Calu3 (cell line): ENCODE measurements at regions not wholly inside any gene's neighbourhood (a gene's known extent, or its start where the extent isn't known, plus 50 kb on each side); places are given as distances from the start of the nearest gene placed in this dataset.

Source experiments
- BruUV-seq: library from RNA; stranded (reverse); fragments of 400-500 nt; replicated peaks from 2 replicates; lab custom pipeline; 2021; lab: Mats Ljungman, UMichigan
- CTCF ChIA-PET: fragments of 300-600 bp; sonication (Branson Sonifier 250); formaldehyde crosslinking; loops from one replicate; lab custom pipeline; 2022; ENCODE audit warnings: antibody characterized with exemption; lab: Charles Lee
- DNase-seq: peaks from one replicate; pipeline ENCODE4 v3.0.0; 2022
- H3K27ac Mint-ChIP-seq: one replicate; pipeline ENCODE4 v1.8.0; 2022; ENCODE audit warnings: mixed read lengths; ENCODE audit not compliant: unreplicated experiment
- H3K27me3 Mint-ChIP-seq: one replicate; pipeline ENCODE4 v1.8.0; 2022; ENCODE audit warnings: mixed read lengths; ENCODE audit not compliant: unreplicated experiment
- H3K36me3 Mint-ChIP-seq: one replicate; pipeline ENCODE4 v1.8.0; 2022; ENCODE audit warnings: mild to moderate bottlenecking, moderate library complexity, mixed read lengths; ENCODE audit not compliant: insufficient read depth, unreplicated experiment
- H3K4me1 Mint-ChIP-seq: one replicate; pipeline ENCODE4 v1.8.0; 2022; ENCODE audit warnings: mild to moderate bottlenecking, low read depth, mixed read lengths; ENCODE audit not compliant: unreplicated experiment
- H3K4me3 Mint-ChIP-seq: one replicate; pipeline ENCODE4 v1.8.0; 2022; ENCODE audit warnings: mild to moderate bottlenecking, low read depth, moderate library complexity, mixed read lengths; ENCODE audit not compliant: unreplicated experiment
- H3K9me3 Mint-ChIP-seq: one replicate; pipeline ENCODE4 v1.8.0; 2022; ENCODE audit warnings: low read depth, mixed read lengths; ENCODE audit not compliant: unreplicated experiment
- intact Hi-C: fragments of 100-400 bp; cut with micrococcal nuclease; formaldehyde crosslinking; loops from one replicate; pipeline ENCODE4 v1.10.0; 2022; ENCODE audit not compliant: unreplicated experiment
- TF ChIP-seq, protein P1 (sequence below): fragments of 200-600 bp; IDR thresholded peaks from one replicate; pipeline ENCODE4 v1.8.0; 2022; ENCODE audit warnings: antibody characterized with exemption; ENCODE audit not compliant: unreplicated experiment

- TF ChIP-seq, protein P1, sequence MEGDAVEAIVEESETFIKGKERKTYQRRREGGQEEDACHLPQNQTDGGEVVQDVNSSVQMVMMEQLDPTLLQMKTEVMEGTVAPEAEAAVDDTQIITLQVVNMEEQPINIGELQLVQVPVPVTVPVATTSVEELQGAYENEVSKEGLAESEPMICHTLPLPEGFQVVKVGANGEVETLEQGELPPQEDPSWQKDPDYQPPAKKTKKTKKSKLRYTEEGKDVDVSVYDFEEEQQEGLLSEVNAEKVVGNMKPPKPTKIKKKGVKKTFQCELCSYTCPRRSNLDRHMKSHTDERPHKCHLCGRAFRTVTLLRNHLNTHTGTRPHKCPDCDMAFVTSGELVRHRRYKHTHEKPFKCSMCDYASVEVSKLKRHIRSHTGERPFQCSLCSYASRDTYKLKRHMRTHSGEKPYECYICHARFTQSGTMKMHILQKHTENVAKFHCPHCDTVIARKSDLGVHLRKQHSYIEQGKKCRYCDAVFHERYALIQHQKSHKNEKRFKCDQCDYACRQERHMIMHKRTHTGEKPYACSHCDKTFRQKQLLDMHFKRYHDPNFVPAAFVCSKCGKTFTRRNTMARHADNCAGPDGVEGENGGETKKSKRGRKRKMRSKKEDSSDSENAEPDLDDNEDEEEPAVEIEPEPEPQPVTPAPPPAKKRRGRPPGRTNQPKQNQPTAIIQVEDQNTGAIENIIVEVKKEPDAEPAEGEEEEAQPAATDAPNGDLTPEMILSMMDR: no peak
- intact Hi-C loops: no loop called here
- peaks cover 46% of the 10 kb centered on the region for H3K27me3 Mint-ChIP-seq
- no peaks in the 10 kb centered on the region for H3K9me3 Mint-ChIP-seq
- no TSS peak for BruUV-seq
- CTCF ChIA-PET: no interaction called here
- DNase-seq: no peak
- no peaks in the 10 kb centered on the region for H3K36me3 Mint-ChIP-seq
- no peak overlapping the region for H3K4me3 Mint-ChIP-seq
- no peaks in the 10 kb centered on the region for H3K4me1 Mint-ChIP-seq
- H3K27ac Mint-ChIP-seq: no peak overlapping the region
Measured at GRCh38 chr4:152065545-152065944, 304.7 kb upstream of the GATB start.

DNA sequence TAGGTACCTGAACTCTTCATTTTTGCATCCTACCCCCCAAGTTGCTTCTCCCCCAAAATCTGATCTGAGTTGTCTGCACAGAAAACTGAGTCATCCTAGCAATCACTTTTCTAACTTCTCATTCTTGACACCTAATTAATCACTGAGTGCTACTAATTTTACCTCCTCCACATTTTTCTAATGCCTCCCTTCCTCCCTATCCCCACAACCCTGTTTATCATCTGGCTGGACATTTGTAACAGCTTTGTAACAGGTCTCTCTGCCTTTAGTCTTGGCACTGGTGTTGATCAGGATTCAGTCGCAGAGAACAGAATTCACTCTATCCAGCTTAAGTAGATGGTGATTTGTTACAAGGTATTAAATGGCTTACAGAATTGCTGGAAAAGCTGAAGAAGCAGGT, 303.9 kb upstream of the GATB start:
- H3K27ac Mint-ChIP-seq: no peak overlapping the region

GRCh38 chr4:152064282-152064681, 303.5 kb upstream of the GATB start:
- Mint-ChIP-seq H3K27me3 (peaks cover 46% of the 10 kb centered on the region), H3K9me3 (no peaks in the 10 kb centered on the region), H3K36me3 (no peaks in the 10 kb centered on the region), H3K27ac (no peak overlapping the region), H3K4me3 (no peak overlapping the region), H3K4me1 (no peaks in the 10 kb centered on the region)
- no TSS peak for BruUV-seq
- intact Hi-C loops: no loop called here
- no peak for DNase-seq
- TF ChIP-seq, protein P1: no peak
- CTCF ChIA-PET: no interaction called here

More for the DNA sequence above, 303.9 kb upstream of the GATB start:
- Mint-ChIP-seq H3K27me3 (peaks cover 46% of the 10 kb centered on the region), H3K4me3 (no peak overlapping the region), H3K4me1 (no peaks in the 10 kb centered on the region), H3K36me3 (no peaks in the 10 kb centered on the region), H3K9me3 (no peaks in the 10 kb centered on the region)
- DNase-seq: no peak
- intact Hi-C loops: no loop called here
- no TSS peak for BruUV-seq
- TF ChIP-seq, protein P1: no peak
- CTCF ChIA-PET: no interaction called here

- no peaks in the 10 kb centered on the region for H3K4me1 Mint-ChIP-seq
- BruUV-seq: no TSS peak
- CTCF ChIA-PET: no interaction called here
- H3K4me3 Mint-ChIP-seq: no peak overlapping the region
- peaks cover 46% of the 10 kb centered on the region for H3K27me3 Mint-ChIP-seq
- TF ChIP-seq, protein P1: no peak
- no peaks in the 10 kb centered on the region for H3K36me3 Mint-ChIP-seq
- intact Hi-C loops: no loop called here
- no peaks in the 10 kb centered on the region for H3K9me3 Mint-ChIP-seq
- H3K27ac Mint-ChIP-seq: no peak overlapping the region
- DNase-seq: no peak
Measured at GRCh38 chr4:152063621-152064240, 302.9 kb upstream of the GATB start.
